HCT116 (cell line): ENCODE measurements at regions not wholly inside any gene's neighbourhood (a gene's known extent, or its start where the extent isn't known, plus 50 kb on each side); places are given as distances from the start of the nearest gene placed in this dataset.

Experiments
- ATAC-seq: fragments of 200-7000 bp; cut with Tn5 transposase; 2 replicates; pipeline ENCODE4 v1.9.1; 2020; ENCODE audit warnings: mild to moderate bottlenecking, moderate library complexity
- BruUV-seq: library from RNA; stranded (reverse); fragments of 400-500 nt; replicated peaks from 2 replicates; lab custom pipeline; 2021; lab: Mats Ljungman, UMichigan
- CTCF ChIA-PET: fragments of 300-600 bp; sonication (Branson Sonifier 250); formaldehyde crosslinking; loops from one replicate; lab custom pipeline; 2021; ENCODE audit warnings: antibody characterized with exemption; lab: Charles Lee
- POLR2A ChIA-PET: fragments of 300-600, 350-600 bp; sonication (Branson Sonifier 250); formaldehyde crosslinking; loops from one replicate; lab custom pipeline; 2021; ENCODE audit warnings: antibody characterized with exemption; lab: Charles Lee
- RAD21 ChIA-PET, 2 experiments: fragments of 300-600 bp; sonication (Branson Sonifier 250); formaldehyde crosslinking; loops; one replicate each; lab custom pipeline; 2023; ENCODE audit warnings: low total read pairs in 2 of 2; ENCODE audit not compliant: uncharacterized antibody in 2 of 2, unreplicated experiment in 2 of 2, low non-redundant PET in 1 of 2; lab: Charles Lee
- DNase-seq: peaks from one replicate; pipeline ENCODE4 v3.0.0-alpha.2; 2010; ENCODE audit warnings: low read depth, low spot score
- H2AFZ ChIP-seq: fragments of 200-600 bp; shearing (Covaris generic), sonication (generic); 2 replicates; pipeline ENCODE4 v1.6.1; 2017; ENCODE audit warnings: low read depth, mixed run types, mixed read lengths, antibody characterized with exemption, low read length; ENCODE audit not compliant: poor library complexity, severe bottlenecking
- H3K27ac ChIP-seq: 2 replicates; pipeline ENCODE4 v1.5.1; 2012; ENCODE audit warnings: low read depth, low read length
- H3K27me3 ChIP-seq: fragments of 200-600 bp; sonication (generic); 2 replicates; pipeline ENCODE4 v1.6.1; 2016; ENCODE audit warnings: mixed run types, low read length, mixed read lengths; ENCODE audit not compliant: insufficient read depth
- H3K36me3 ChIP-seq, 2 experiments: fragments of 200-500 bp in 1 of 2; fragments of 200-600 bp in 1 of 2; sonication (Bioruptor generic) in 1 of 2; sonication (generic) in 1 of 2; 2 replicates each; pipeline versions ENCODE4 v1.5.1 to v1.6.1; 2014 to 2016; ENCODE audit warnings: low read length in 2 of 2, inconsistent platforms in 1 of 2, mixed read lengths in 1 of 2, mixed run types in 1 of 2; ENCODE audit not compliant: insufficient read depth in 2 of 2, control insufficient read depth in 1 of 2
- H3K4me1 ChIP-seq, 2 experiments: fragments of 200-600 bp in 1 of 2; sonication (generic) in 1 of 2; 2 replicates each; pipeline versions ENCODE4 v1.5.1 to v1.6.1; 2012 to 2017; ENCODE audit warnings: low read length in 2 of 2, inconsistent platforms in 1 of 2, mild to moderate bottlenecking in 1 of 2, mixed read lengths in 1 of 2, mixed run types in 1 of 2, moderate library complexity in 1 of 2; ENCODE audit not compliant: insufficient read depth in 2 of 2, control insufficient read depth in 1 of 2
- H3K4me2 ChIP-seq: fragments of 200-600 bp; sonication (generic); 2 replicates; pipeline ENCODE4 v1.6.1; 2017; ENCODE audit warnings: mixed run types, low read length, mixed read lengths
- H3K4me3 ChIP-seq, 2 experiments: fragments of 200-600 bp in 1 of 2; sonication (generic) in 1 of 2; replicated peaks in 1 of 2; 2 replicates each; pipeline ENCODE4 v1.5.1; 2011 to 2016; ENCODE audit warnings: low read length in 2 of 2, control low read depth in 1 of 2, low read depth in 1 of 2, mild to moderate bottlenecking in 1 of 2, mixed read lengths in 1 of 2, mixed run types in 1 of 2
- H3K79me2 ChIP-seq: fragments of 200-600 bp; sonication (generic); 2 replicates; pipeline ENCODE4 v1.6.1; 2017; ENCODE audit warnings: mild to moderate bottlenecking, mixed run types, low read length, moderate library complexity, mixed read lengths; ENCODE audit not compliant: insufficient read depth
- H3K9ac ChIP-seq: fragments of 200-600 bp; sonication (generic); 2 replicates; pipeline ENCODE4 v1.6.1; 2016; ENCODE audit warnings: low read length, mixed read lengths
- H3K9me2 ChIP-seq: fragments of 200-600 bp; sonication (generic), shearing (Covaris generic); 2 replicates; pipeline ENCODE4 v1.6.1; 2017; ENCODE audit warnings: mixed run types, mild to moderate bottlenecking, moderate library complexity; ENCODE audit not compliant: insufficient read depth
- H3K9me3 ChIP-seq, 2 experiments: fragments of 200-500 bp in 1 of 2; fragments of 200-600 bp in 1 of 2; sonication (Bioruptor generic) in 1 of 2; sonication (generic) in 1 of 2; 2 replicates each; pipeline ENCODE4 v1.6.1; 2014 to 2017; ENCODE audit warnings: low read length in 2 of 2, mixed read lengths in 2 of 2, inconsistent platforms in 1 of 2, low read depth in 1 of 2, mild to moderate bottlenecking in 1 of 2, mixed run types in 1 of 2, moderate library complexity in 1 of 2; ENCODE audit not compliant: control insufficient read depth in 1 of 2, insufficient read depth in 1 of 2
- H4K20me1 ChIP-seq: fragments of 200-600 bp; sonication (generic), shearing (Covaris generic); 2 replicates; pipeline ENCODE4 v1.6.1; 2017; ENCODE audit warnings: mixed run types, mild to moderate bottlenecking, moderate library complexity; ENCODE audit not compliant: insufficient read depth
- ATF3 ChIP-seq: IDR thresholded peaks from 2 replicates; pipeline ENCODE4 v1.6.1; 2012
- CBX3 ChIP-seq: IDR thresholded peaks from 2 replicates; pipeline ENCODE4 v1.6.1; 2012; ENCODE audit warnings: low read depth
- CEBPB ChIP-seq: IDR thresholded peaks from 2 replicates; pipeline ENCODE4 v1.6.1; 2012; ENCODE audit warnings: low read depth
- CTCF ChIP-seq, 3 experiments: fragments of 200-600 bp in 1 of 3; sonication (generic) in 1 of 3; IDR thresholded peaks in 2 of 3; conservative IDR thresholded peaks in 1 of 3; 2 replicates each; pipeline ENCODE4 v1.5.1; 2012 to 2017; ENCODE audit warnings: low read depth in 2 of 3, low read length in 2 of 3, antibody characterized with exemption in 1 of 3, borderline replicate concordance in 1 of 3, control low read depth in 1 of 3, mild to moderate bottlenecking in 1 of 3, mixed read lengths in 1 of 3, mixed run types in 1 of 3, moderate library complexity in 1 of 3; ENCODE audit not compliant: insufficient read depth in 1 of 3
- JUND ChIP-seq: IDR thresholded peaks from 2 replicates; pipeline ENCODE4 v1.6.1; 2012
- POLR2A ChIP-seq: IDR thresholded peaks from 2 replicates; pipeline ENCODE4 v1.7.0; 2011; ENCODE audit warnings: borderline replicate concordance; ENCODE audit not compliant: insufficient read depth, insufficient read length; ENCODE audit errors: extremely low read depth
- RAD21 ChIP-seq: IDR thresholded peaks from 2 replicates; pipeline ENCODE4 v1.6.1; 2012; ENCODE audit warnings: low read depth, mild to moderate bottlenecking
- SIN3A ChIP-seq: IDR thresholded peaks from 2 replicates; pipeline ENCODE4 v1.6.1; 2012; ENCODE audit warnings: low read depth
- SP1 ChIP-seq: IDR thresholded peaks from 2 replicates; pipeline ENCODE4 v1.6.1; 2012; ENCODE audit warnings: low read depth
- SRF ChIP-seq: IDR thresholded peaks from 2 replicates; pipeline ENCODE4 v1.6.1; 2012; ENCODE audit warnings: low read depth
- TCF7L2 ChIP-seq: IDR thresholded peaks from 2 replicates; pipeline ENCODE4 v1.7.0; 2011; ENCODE audit warnings: borderline replicate concordance, inconsistent platforms; ENCODE audit not compliant: insufficient read depth, insufficient read length; ENCODE audit errors: extremely low read depth
- YY1 ChIP-seq: IDR thresholded peaks from 2 replicates; pipeline ENCODE4 v1.6.1; 2011; ENCODE audit warnings: low read length, low read depth, moderate library complexity, mild to moderate bottlenecking; ENCODE audit not compliant: insufficient replicate concordance; ENCODE audit errors: extremely low read depth
- ZFX ChIP-seq: fragments of 450-650 bp; IDR thresholded peaks from 2 replicates; pipeline ENCODE4 v1.6.1; 2017
- ZNF274 ChIP-seq: fragments of 200-500 bp; sonication (Bioruptor generic); IDR thresholded peaks from 2 replicates; pipeline ENCODE4 v1.6.1; 2014; ENCODE audit warnings: mild to moderate bottlenecking, low read depth, low read length, inconsistent platforms
- intact Hi-C: fragments of 100-400 bp; cut with micrococcal nuclease; formaldehyde crosslinking; loops from 2 replicates; pipeline ENCODE4 v1.10.0; 2022
- TF ChIP-seq, protein P1 (sequence below): IDR thresholded peaks from 2 replicates; pipeline ENCODE4 v1.6.1; 2012

GRCh38 chr12:90090929-90091651 is 382.5 kb upstream of the ATP2B1 start (continued):
- no peak for TF ChIP-seq ZFX
- TF ChIP-seq RAD21, result peak; percentile 33
- TF ChIP-seq TCF7L2, result peak; percentile 45
- TF ChIP-seq ZNF274, result no peak

- no peak for DNase-seq
- RAD21 ChIA-PET, result no interaction called here
- Histone ChIP-seq H3K4me2 (no peak overlapping the region), H3K79me2 (no peaks in the 10 kb centered on the region), H3K9ac (no peak overlapping the region), H3K9me2 (no peaks in the 10 kb centered on the region), H3K9me3 (no peaks in the 10 kb centered on the region), H2AFZ (no peak overlapping the region), H3K4me3 (no peak overlapping the region), H4K20me1 (no peaks in the 10 kb centered on the region), H3K27me3 (no peaks in the 10 kb centered on the region), H3K36me3 (no peaks in the 10 kb centered on the region), H3K27ac (no peak overlapping the region), H3K4me1 (peaks cover 6 to 11% of the 10 kb centered on the region in 2 experiments; a peak in 3 of 4 replicates)
- intact Hi-C loops, result no loop called here
- CTCF ChIA-PET, result no interaction called here
- TF ChIP-seq TCF7L2 (no peak), POLR2A (no peak), SIN3A (no peak), ZFX (no peak), YY1 (no peak), ZNF274 (no peak), CEBPB (no peak), CTCF (IDR thresholded peaks at IDR 0.05 in 2 of 3, conservative IDR thresholded peaks at IDR 0.05 in 1 of 3; ENCODE audit: borderline replicate concordance in 1 of 3, insufficient read depth in 1 of 3, low read depth in 2 of 3, low read length in 2 of 3) (no peak), SP1 (no peak), RAD21 (no peak), SRF (no peak), CBX3 (no peak), ATF3 (no peak), JUND (no peak)
- TF ChIP-seq, protein P1, sequence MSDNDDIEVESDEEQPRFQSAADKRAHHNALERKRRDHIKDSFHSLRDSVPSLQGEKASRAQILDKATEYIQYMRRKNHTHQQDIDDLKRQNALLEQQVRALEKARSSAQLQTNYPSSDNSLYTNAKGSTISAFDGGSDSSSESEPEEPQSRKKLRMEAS, result no peak
- BruUV-seq, result no TSS peak
- POLR2A ChIA-PET, result no interaction called here
- ATAC-seq, result no peak
These were observed 377.6 kb upstream of the ATP2B1 start for GRCh38 chr12:90086281-90086680.
